GM12878 (cell line): ENCODE measurements at regions not wholly inside any gene's neighbourhood (a gene's known extent, or its start where the extent isn't known, plus 50 kb on each side); places are given as distances from the start of the nearest gene placed in this dataset.

Source experiments
- ATAC-seq: fragments of 200-7000 bp; cut with Tn5 transposase; 3 replicates; pipeline ENCODE4 v1.9.1; 2020; ENCODE audit warnings: mild to moderate bottlenecking, moderate library complexity
- BruUV-seq: library from RNA; stranded (reverse); fragments of 400-500 nt; replicated peaks from 2 replicates; lab custom pipeline; 2021; lab: Mats Ljungman, UMichigan
- CTCF ChIA-PET: fragments of 300-600 bp; sonication (Branson Sonifier 250); formaldehyde crosslinking; extraction: SDS; loops from one replicate; lab custom pipeline; 2021; ENCODE audit warnings: inconsistent platforms; lab: Yijun Ruan, JAX
- POLR2A ChIA-PET: fragments of 350-600 bp; formaldehyde crosslinking; extraction: SDS; loops from one replicate; lab custom pipeline; 2021; ENCODE audit warnings: inconsistent platforms; lab: Charles Lee
- RAD21 ChIA-PET: fragments of 300-600 bp; sonication (Branson Sonifier 250); formaldehyde crosslinking; loops from one replicate; lab custom pipeline; 2023; ENCODE audit warnings: antibody characterized with exemption; ENCODE audit not compliant: unreplicated experiment; lab: Charles Lee
- SMC1A ChIA-PET: fragments of 300-600 bp; sonication (Branson Sonifier 250); formaldehyde crosslinking; loops from one replicate; lab custom pipeline; 2023; ENCODE audit not compliant: unreplicated experiment, uncharacterized antibody; lab: Charles Lee
- DNase-seq: peaks from one replicate; pipeline ENCODE4 v3.0.0-alpha.2; 2011; ENCODE audit warnings: low read depth, low spot score
- FAIRE-seq: peaks from 3 replicates; lab custom pipeline; 2011; peaks lifted over from hg19 to GRCh38; lab: Jason Lieb, UNC
- H2AFZ ChIP-seq: 2 replicates; pipeline ENCODE4 v1.6.0; 2011; ENCODE audit warnings: low read depth, low read length, control low read depth; ENCODE audit not compliant: control insufficient read depth
- H3K27ac ChIP-seq: 2 replicates; pipeline ENCODE4 v1.5.1; 2011; ENCODE audit warnings: control low read depth; ENCODE audit not compliant: control insufficient read depth, insufficient read depth
- H3K27me3 ChIP-seq, 2 experiments: replicated peaks in 1 of 2; 2 replicates each; pipeline versions ENCODE4 v1.6.0 to v1.6.1; 2011; ENCODE audit warnings: low read length in 1 of 2; ENCODE audit not compliant: control insufficient read depth in 2 of 2, insufficient read depth in 2 of 2
- H3K36me3 ChIP-seq, 2 experiments: 2 replicates each; pipeline ENCODE4 v1.5.1; 2011; ENCODE audit warnings: low read length in 1 of 2; ENCODE audit not compliant: control insufficient read depth in 2 of 2, insufficient read depth in 2 of 2
- H3K4me1 ChIP-seq: 2 replicates; pipeline ENCODE4 v1.6.1; 2011; ENCODE audit warnings: mild to moderate bottlenecking, low read length, moderate library complexity, mixed read lengths; ENCODE audit not compliant: control insufficient read depth, insufficient read depth
- H3K4me2 ChIP-seq: 2 replicates; pipeline ENCODE4 v1.6.0; 2011; ENCODE audit warnings: control low read depth; ENCODE audit not compliant: control insufficient read depth, insufficient read depth
- H3K4me3 ChIP-seq: fragments of 200-600 bp; sonication (generic); 2 replicates; pipeline ENCODE4 v1.5.1; 2016
- H3K79me2 ChIP-seq: 2 replicates; pipeline ENCODE4 v1.6.0; 2011; ENCODE audit warnings: low read length; ENCODE audit not compliant: control insufficient read depth, insufficient read depth
- H3K9ac ChIP-seq: 2 replicates; pipeline ENCODE4 v1.8.0; 2011; ENCODE audit warnings: low read length, control low read depth, mixed read lengths; ENCODE audit not compliant: control insufficient read depth, insufficient read depth
- H3K9me3 ChIP-seq: replicated peaks from 3 replicates; pipeline ENCODE4 v1.5.1; 2011; ENCODE audit warnings: mild to moderate bottlenecking, low read length; ENCODE audit not compliant: control insufficient read depth, insufficient read depth
- H4K20me1 ChIP-seq: 2 replicates; pipeline ENCODE4 v1.6.0; 2011; ENCODE audit not compliant: control insufficient read depth, insufficient read depth
- BACH1 ChIP-seq: fragments of 450-650 bp; IDR thresholded peaks from 2 replicates; pipeline ENCODE4 v1.6.1; 2017; ENCODE audit warnings: mild to moderate bottlenecking, borderline replicate concordance
- BCL11A ChIP-seq: IDR thresholded peaks from 2 replicates; pipeline ENCODE4 v1.6.1; 2011; ENCODE audit warnings: low read depth, low read length
- BMI1 ChIP-seq: fragments of 450-650 bp; IDR thresholded peaks from 2 replicates; pipeline ENCODE4 v1.6.1; 2016; ENCODE audit warnings: mild to moderate bottlenecking, moderate library complexity, borderline replicate concordance
- CREM ChIP-seq: IDR thresholded peaks from 2 replicates; pipeline ENCODE4 v1.6.1; 2014; ENCODE audit warnings: antibody characterized with exemption, low read depth
- E2F8 ChIP-seq: fragments of 450-650 bp; IDR thresholded peaks from 2 replicates; pipeline ENCODE4 v1.6.1; 2018; ENCODE audit warnings: mild to moderate bottlenecking, low read depth, moderate library complexity; ENCODE audit not compliant: partially characterized antibody
- EED ChIP-seq: sonication (generic); IDR thresholded peaks from 2 replicates; pipeline ENCODE4 v1.6.1; 2016; ENCODE audit warnings: antibody characterized with exemption, low read depth
- HDAC2 ChIP-seq: fragments of 200-600 bp; sonication (generic); IDR thresholded peaks from 2 replicates; pipeline ENCODE4 v1.6.1; 2017
- RFX5 ChIP-seq: IDR thresholded peaks from 2 replicates; pipeline ENCODE4 v1.6.1; 2011; ENCODE audit warnings: low read depth, low read length, improper control_type of control experiment
- SPI1 ChIP-seq: IDR thresholded peaks from 2 replicates; pipeline ENCODE4 v1.6.1; 2011; ENCODE audit warnings: low read depth, mild to moderate bottlenecking, low read length, moderate library complexity, borderline replicate concordance; ENCODE audit not compliant: insufficient read depth
- YY1 ChIP-seq: IDR thresholded peaks from 2 replicates; pipeline ENCODE4 v1.6.1; 2011; ENCODE audit warnings: low read depth, mild to moderate bottlenecking, low read length
- ZNF592 ChIP-seq: fragments of 450-650 bp; IDR thresholded peaks from 2 replicates; pipeline ENCODE4 v1.6.1; 2017; ENCODE audit warnings: mild to moderate bottlenecking, moderate library complexity
- WGBS: methylation state at CpG from one replicate; pipeline ENCODE4 v1.1.6; 2016; ENCODE audit warnings: low lambda C conversion rate; ENCODE audit not compliant: insufficient replicate concordance, insufficient coverage; ENCODE audit errors: missing lambda C conversion rate; 5-methylcytosine and 5-hydroxymethylcytosine counted together
- in situ Hi-C: fragments of 300-500 bp; cut with MboI; formaldehyde crosslinking; loops from 9 replicates; pipeline ENCODE4 v1.14.3; 2018; ENCODE audit warnings: mixed read lengths
- intact Hi-C: fragments of 100-400 bp; cut with micrococcal nuclease; formaldehyde crosslinking; loops from one replicate; pipeline ENCODE4 v1.14.2; 2022; ENCODE audit not compliant: unreplicated experiment

- intact Hi-C loops (no loop called here), in situ Hi-C loops (no loop called here)
- Histone ChIP-seq H3K36me3 (no peaks in the 10 kb centered on the region), H3K79me2 (no peaks in the 10 kb centered on the region), H3K4me3 (no peak overlapping the region), H4K20me1 (no peaks in the 10 kb centered on the region), H3K4me2 (no peak overlapping the region), H3K27me3 (no peaks in the 10 kb centered on the region; a peak in 1 of 4 replicates), H3K27ac (no peak overlapping the region)
- no peak for DNase-seq
- POLR2A ChIA-PET, result no interaction called here
- RAD21 ChIA-PET, result no interaction called here
- 67% methylated on average over 6 of the region's 6 CpGs for WGBS
- SMC1A ChIA-PET, result no interaction called here
- BruUV-seq, result no TSS peak
- no peak for ATAC-seq
- no peak for FAIRE-seq
- CTCF ChIA-PET, result no interaction called here
- no peak for TF ChIP-seq BMI1
- no peak for TF ChIP-seq CREM
- TF ChIP-seq ZNF592, result no peak
- TF ChIP-seq EED, result no peak
- no peak for TF ChIP-seq RFX5
- TF ChIP-seq E2F8, result no peak
- TF ChIP-seq BACH1, result no peak
- no peak for TF ChIP-seq BCL11A
- no peak for TF ChIP-seq HDAC2
- no peak for TF ChIP-seq SPI1
- TF ChIP-seq YY1, result no peak
- TF ChIP-seq, all 136 proteins: peak for 0
- peaks cover 3% of the 10 kb centered on the region for H3K4me1 ChIP-seq
- H3K9ac ChIP-seq, result no peak overlapping the region
- H2AFZ ChIP-seq, result no peak overlapping the region
- no peaks in the 10 kb centered on the region; the same call in 2 of the 3 replicates for H3K9me3 ChIP-seq
Measured at GRCh38 chr20:24833592-24833991, 115.5 kb upstream of the CST7 start.
